Esophagus muscularis mucosa (tissue), 4 donors: ENCODE measurements at regions not wholly inside any gene's neighbourhood (a gene's known extent, or its start where the extent isn't known, plus 50 kb on each side); places are given as distances from the start of the nearest gene placed in this dataset.

ENCODE experiments used
- EP300 ChIP-seq: sonication (generic); formaldehyde crosslinking; IDR thresholded peaks from one replicate; pipeline ENCODE4 v1.6.1; 2017; ENCODE audit warnings: antibody characterized with exemption
- POLR2A ChIP-seq: fragments of 450-650 bp; IDR thresholded peaks from one replicate; pipeline ENCODE4 v1.6.1; 2017; ENCODE audit warnings: antibody characterized with exemption, moderate library complexity, mild to moderate bottlenecking, low read depth
- TF ChIP-seq, protein P1 (sequence below), 3 experiments: fragments of 200-600 bp in 2 of 3; fragments of 450-650 bp in 1 of 3; sonication (generic) in 2 of 3; IDR thresholded peaks; one replicate each; pipeline ENCODE4 v1.5.1; 2017 to 2019; ENCODE audit warnings: antibody characterized with exemption in 3 of 3, mild to moderate bottlenecking in 2 of 3, moderate library complexity in 1 of 3

DNA sequence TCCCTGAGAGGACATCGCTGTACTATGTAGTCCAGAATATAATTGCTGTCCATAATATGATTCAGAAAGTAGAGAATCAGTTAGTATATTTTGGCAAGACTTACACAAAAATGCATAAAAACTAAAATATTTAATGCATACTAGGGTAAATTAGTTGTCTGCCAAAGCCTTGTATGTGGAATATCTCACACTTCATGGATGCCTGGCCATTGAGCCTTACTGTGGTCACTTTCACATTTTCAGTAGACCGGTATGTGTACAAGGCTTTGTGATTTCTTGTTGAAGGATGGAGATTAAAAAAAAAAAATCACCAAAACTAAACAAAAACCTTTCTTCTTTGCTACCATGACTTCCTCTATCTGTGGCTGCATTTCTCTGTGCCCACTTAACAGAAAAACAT, 197.3 kb upstream of the DDHD1 start:
- TF ChIP-seq, protein P1, sequence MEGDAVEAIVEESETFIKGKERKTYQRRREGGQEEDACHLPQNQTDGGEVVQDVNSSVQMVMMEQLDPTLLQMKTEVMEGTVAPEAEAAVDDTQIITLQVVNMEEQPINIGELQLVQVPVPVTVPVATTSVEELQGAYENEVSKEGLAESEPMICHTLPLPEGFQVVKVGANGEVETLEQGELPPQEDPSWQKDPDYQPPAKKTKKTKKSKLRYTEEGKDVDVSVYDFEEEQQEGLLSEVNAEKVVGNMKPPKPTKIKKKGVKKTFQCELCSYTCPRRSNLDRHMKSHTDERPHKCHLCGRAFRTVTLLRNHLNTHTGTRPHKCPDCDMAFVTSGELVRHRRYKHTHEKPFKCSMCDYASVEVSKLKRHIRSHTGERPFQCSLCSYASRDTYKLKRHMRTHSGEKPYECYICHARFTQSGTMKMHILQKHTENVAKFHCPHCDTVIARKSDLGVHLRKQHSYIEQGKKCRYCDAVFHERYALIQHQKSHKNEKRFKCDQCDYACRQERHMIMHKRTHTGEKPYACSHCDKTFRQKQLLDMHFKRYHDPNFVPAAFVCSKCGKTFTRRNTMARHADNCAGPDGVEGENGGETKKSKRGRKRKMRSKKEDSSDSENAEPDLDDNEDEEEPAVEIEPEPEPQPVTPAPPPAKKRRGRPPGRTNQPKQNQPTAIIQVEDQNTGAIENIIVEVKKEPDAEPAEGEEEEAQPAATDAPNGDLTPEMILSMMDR (IDR thresholded peaks at IDR 0.05): no peak
- TF ChIP-seq POLR2A: no peak
- TF ChIP-seq EP300: no peak
